Inflammatory macrophage treated with lipopolysaccharide for 1 hour (primary cell): ENCODE measurements at regions not wholly inside any gene's neighbourhood (a gene's known extent, or its start where the extent isn't known, plus 50 kb on each side); places are given as distances from the start of the nearest gene placed in this dataset.
"Not testable (repeated sequence)": the region's sequence is repeated elsewhere in the genome, so short reads cannot be mapped to it uniquely, and the experiment has no call there.

ENCODE experiments used
- DNase-seq, 2 donors: peaks; one replicate each; pipeline ENCODE4 v3.0.0-alpha.2; 2020 to 2022

GRCh38 chr1:47604869-47605268 is 167.0 kb downstream of the FOXD2 start:
- not testable (repeated sequence) for DNase-seq

DNA sequence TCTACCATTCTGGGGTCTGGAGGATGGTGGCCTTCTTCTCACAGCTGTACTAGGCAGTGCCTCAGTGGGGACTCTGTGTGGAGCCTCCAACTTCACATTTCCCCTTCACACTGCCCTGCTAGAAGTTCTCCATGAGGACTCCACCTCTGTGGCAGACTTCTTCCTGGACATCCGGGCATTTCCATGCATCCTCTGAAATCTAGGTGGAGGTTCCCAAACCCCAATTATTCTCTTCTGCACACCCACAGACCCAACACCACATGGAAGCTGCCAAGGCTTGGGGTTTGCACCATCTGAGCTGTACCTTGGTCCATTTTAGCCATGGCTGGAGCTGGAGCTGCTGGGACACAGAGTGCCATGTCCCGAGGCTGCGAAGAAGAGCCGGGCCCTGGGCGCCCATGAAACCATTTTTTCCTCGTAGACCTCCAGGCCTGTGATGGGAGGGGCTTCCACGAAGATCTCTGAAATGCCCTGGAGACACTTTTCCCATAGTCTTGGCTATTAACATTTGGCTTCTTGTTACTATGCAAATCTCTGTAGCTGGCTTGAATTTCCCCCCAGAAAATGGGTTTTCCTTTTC is 170.5 kb downstream of the FOXD2 start:
- peak in 1 of 2 donors; percentile 5 for DNase-seq

GRCh38 chr1:47611992-47612391 is 174.1 kb downstream of the FOXD2 start:
- no peak for DNase-seq

DNA sequence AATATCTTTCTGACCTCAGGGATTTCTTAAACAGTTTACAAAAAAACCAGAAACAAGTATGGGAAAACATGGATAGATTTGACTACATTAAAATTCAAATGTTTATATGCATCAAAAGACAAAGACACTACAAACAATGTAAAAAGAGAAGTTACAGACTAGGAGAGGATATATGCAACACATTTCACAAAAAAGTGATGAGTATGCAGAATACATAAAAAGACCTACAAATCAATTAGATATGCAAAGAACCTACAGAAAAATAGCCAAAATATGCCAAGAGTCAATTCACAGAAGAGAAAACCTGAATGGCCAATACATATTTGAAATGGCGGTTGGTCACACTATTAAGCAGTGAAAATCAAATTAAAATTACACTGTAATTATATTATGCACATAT is 175.0 kb downstream of the FOXD2 start:
- no peak for DNase-seq

GRCh38 chr1:47616036-47616435 is 178.2 kb downstream of the FOXD2 start:
- no peak for DNase-seq

DNA sequence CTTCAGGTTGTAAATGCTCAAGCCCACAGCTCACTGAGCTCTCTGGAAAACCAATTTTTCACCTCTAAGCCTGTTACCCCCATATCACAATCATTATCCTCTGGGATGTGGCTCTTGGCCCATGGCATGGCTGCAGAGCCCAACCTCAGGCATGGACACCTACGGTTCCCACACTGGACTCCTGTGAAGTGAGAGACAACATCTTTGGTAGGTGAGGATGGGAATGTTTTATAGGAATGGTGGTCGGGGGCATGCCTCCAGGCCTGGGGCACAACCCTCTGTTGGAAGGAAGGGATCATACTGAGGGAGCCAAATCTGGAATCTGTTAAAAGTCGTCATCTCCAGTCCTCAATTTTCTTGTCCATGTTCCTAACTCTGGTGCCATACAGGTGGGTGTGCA is 179.1 kb downstream of the FOXD2 start:
- DNase-seq = no peak

GRCh38 chr1:47617381-47618221 is 179.8 kb downstream of the FOXD2 start:
- no peak for DNase-seq

DNA sequence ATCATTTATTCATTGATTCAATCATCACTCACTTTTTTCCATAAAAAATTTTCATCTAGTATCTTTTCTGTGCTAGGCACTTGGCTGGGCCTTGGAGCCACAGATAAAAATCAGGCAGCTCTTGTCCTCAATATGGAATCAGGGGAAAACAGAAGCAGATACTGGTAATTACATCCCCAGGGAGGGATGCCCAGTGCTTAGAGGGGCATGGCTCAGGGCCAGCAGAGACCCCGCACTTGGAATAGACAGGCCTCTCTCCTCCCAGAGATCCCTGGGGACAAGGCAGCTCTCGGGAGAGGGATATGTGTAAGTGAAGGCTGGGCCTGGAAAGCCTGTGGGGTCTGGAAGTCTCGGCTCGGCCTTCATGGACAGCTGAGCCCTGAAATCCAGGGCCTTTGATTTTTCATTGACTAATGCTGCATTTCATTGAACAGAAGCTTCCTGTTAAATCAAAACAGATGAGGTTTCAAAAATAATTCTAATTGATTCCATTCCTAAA is 180.4 kb downstream of the FOXD2 start:
- DNase-seq = no peak

- DNase-seq = no peak
Measured at GRCh38 chr1:47618830-47619229, 181.0 kb downstream of the FOXD2 start.

GRCh38 chr1:47621483-47621882 is 183.6 kb downstream of the FOXD2 start:
- no peak for DNase-seq

- DNase-seq = no peak
Measured at GRCh38 chr1:47621977-47622376, 184.1 kb downstream of the FOXD2 start.

DNA sequence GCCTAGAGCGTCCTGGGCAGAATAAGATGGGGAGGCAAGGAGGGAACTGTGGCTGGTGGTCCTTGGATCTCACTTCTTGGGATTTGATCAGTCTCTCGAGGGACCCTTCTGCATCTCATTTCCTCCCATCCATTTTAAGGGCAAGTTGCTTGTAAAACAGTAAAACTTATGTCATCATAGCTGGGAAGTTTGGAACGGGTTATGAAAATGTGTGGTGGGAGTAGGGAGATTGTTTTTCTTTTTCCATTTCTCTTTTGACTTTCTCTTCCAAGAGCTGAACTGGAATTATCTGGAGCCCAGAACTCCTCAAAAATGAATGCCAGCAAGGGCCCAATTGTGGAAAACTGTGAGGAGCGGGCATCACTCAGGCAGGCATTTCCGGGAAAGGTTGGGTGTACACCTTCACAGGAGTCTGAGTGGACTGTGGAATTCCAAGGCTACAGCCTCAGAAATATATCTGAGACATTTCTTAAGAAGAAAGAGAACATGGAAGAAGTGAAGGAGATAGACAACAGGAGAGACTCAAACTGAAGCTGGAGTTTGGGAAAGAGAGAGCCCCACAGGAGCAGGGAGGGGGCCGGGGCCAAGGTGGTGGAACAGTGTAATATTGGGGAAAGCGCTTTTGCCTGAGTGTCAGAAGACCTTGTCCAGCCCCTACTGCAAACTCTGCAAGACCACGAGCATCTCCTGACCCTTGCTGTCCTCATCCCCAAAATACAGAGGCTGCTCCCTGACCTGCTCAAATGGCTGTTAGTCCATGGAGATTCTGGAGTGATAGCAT is 185.1 kb downstream of the FOXD2 start:
- DNase-seq = no peak

- DNase-seq = no peak
Measured at GRCh38 chr1:47623557-47623940, 185.7 kb downstream of the FOXD2 start.

DNA sequence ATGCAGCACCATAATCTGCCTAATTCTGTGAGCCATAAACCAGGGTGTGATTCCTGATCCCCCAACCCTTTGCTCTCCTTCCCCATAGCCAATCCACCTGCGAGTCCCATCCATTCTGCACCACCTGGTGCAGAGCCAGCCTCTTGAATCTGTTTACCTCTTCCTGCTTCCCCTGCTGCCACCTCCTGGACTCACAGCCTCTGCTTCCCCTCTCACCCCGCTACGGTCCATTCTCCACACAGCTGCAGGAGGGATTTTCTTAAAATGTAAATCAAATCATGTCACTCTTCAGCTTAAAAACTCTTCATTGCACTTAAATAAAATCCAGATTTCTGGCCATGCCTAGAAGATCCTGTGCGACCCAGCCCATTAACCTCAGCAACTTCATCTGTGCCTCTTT is 186.7 kb downstream of the FOXD2 start:
- DNase-seq = no peak

- DNase-seq = no peak
Measured at GRCh38 chr1:47627016-47627415, 189.2 kb downstream of the FOXD2 start.

GRCh38 chr1:47627471-47628370 is 189.9 kb downstream of the FOXD2 start:
- no peak for DNase-seq

GRCh38 chr1:47629201-47629600 is 191.4 kb downstream of the FOXD2 start:
- DNase-seq = no peak

DNA sequence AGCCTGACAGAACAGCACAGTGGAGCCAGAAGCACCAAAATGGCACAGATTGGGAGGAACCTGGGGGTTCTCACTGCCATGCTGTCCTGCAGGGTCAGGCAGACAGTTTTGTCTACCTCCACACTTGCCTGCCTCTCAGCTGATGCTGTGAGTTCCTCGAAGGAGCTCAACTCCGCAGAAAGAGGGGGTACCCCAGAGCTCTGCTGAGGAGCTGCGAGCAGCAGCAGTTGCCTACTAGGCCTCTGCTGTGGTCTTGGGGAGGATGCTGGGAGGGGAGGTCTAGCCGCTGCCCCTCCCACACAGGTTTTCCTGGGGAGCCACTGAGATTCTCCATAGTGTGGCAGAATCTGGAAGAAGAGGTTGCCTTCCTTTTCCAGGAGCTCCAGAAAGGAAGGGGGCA is 192.5 kb downstream of the FOXD2 start:
- DNase-seq = no peak

DNA sequence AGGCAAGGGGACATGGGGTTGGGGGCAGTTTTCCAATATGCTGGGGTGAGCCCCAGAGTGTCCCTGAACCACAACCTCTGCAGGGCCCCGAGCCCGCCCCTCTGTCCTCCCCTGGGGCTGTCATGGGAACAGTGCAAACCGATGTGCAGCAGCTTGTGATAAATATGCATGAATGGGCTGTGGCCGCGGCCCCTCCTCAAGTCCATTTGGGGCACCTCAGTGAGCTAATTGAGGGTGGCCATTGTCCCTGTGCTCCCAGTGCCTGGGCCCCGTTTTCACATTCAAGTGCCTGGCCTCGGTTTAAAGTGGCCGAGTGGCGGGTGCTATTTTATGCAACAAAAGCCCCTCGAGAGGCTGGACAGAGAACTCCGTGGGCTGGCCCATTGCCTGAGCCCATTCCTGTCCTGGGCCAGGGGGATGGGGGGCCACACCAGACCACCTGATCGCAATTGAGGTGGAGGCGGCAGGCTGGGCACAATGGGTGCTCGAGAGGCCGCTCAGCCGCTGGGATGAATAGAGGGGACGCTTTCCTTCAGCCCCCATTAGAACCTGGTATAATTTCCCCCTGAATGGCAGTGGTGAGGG is 193.7 kb downstream of the FOXD2 start:
- DNase-seq = no peak

- DNase-seq = no peak
Measured at GRCh38 chr1:47635111-47635510, 197.3 kb downstream of the FOXD2 start.

GRCh38 chr1:47635597-47635996 is 197.8 kb downstream of the FOXD2 start:
- DNase-seq = no peak

- DNase-seq = no peak
Measured at GRCh38 chr1:47637111-47637685, 199.4 kb downstream of the FOXD2 start.
